ENCODE measurements at regions not wholly inside any gene's neighbourhood (a gene's known extent, or its start where the extent isn't known, plus 50 kb on each side); places are given as distances from the start of the nearest gene placed in this dataset.

DNA sequence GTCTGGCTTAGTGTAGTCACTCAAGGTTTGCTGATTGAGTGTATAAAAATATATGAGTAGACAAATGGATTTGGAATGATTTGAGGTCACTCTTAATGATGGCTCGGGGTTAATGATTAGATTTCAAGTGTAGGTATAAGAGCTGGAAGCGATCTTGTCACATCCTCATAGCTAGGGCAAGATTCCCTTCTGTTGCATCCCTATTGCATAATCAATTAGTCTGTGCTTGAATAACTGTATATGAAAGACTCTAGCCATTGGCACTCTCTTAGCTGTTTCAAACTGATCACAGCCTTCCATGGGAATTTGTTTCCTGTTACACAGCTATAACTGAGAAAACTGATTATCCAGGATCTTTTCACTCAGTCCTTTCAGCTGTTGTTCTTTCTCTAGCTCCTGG is 811.6 kb downstream of the TLE4 start:
- TF ChIP-seq, protein P1, sequence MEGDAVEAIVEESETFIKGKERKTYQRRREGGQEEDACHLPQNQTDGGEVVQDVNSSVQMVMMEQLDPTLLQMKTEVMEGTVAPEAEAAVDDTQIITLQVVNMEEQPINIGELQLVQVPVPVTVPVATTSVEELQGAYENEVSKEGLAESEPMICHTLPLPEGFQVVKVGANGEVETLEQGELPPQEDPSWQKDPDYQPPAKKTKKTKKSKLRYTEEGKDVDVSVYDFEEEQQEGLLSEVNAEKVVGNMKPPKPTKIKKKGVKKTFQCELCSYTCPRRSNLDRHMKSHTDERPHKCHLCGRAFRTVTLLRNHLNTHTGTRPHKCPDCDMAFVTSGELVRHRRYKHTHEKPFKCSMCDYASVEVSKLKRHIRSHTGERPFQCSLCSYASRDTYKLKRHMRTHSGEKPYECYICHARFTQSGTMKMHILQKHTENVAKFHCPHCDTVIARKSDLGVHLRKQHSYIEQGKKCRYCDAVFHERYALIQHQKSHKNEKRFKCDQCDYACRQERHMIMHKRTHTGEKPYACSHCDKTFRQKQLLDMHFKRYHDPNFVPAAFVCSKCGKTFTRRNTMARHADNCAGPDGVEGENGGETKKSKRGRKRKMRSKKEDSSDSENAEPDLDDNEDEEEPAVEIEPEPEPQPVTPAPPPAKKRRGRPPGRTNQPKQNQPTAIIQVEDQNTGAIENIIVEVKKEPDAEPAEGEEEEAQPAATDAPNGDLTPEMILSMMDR (IDR thresholded peaks at IDR 0.05): no peak
- TF ChIP-seq EZH2phosphoT487 (IDR thresholded peaks at IDR 0.05): no peak
- no peak for TF ChIP-seq EZH2 (IDR thresholded peaks at IDR 0.05)

Measured in neural progenitor cell (in vitro differentiated cells).